ENCODE measurements at regions not wholly inside any gene's neighbourhood (a gene's known extent, or its start where the extent isn't known, plus 50 kb on each side); places are given as distances from the start of the nearest gene placed in this dataset.

- TF ChIP-seq ESRRA (CRISPR knock-in tag; IDR thresholded peaks at IDR 0.05; ENCODE audit: borderline replicate concordance) (no peak), MYBL2 (CRISPR knock-in tag; IDR thresholded peaks at IDR 0.05) (no peak), ZNF512 (CRISPR knock-in tag; IDR thresholded peaks at IDR 0.05; ENCODE audit: borderline replicate concordance) (no peak), CTCF (IDR thresholded peaks at IDR 0.05) (no peak), NFYB (CRISPR knock-in tag; conservative IDR thresholded peaks at IDR 0.05; ENCODE audit: low read depth) (no peak), AFF4 (CRISPR knock-in tag; IDR thresholded peaks at IDR 0.05; ENCODE audit: borderline replicate concordance) (no peak), E2F4 (CRISPR knock-in tag; IDR thresholded peaks at IDR 0.05; ENCODE audit: borderline replicate concordance, low read depth) (no peak)
These were observed 1724.0 kb downstream of the RPA4 start for GRCh38 chrX:98607739-98608138.
